GM21381 (cell line): ENCODE measurements at regions not wholly inside any gene's neighbourhood (a gene's known extent, or its start where the extent isn't known, plus 50 kb on each side); places are given as distances from the start of the nearest gene placed in this dataset.

Experiments
- ATAC-seq: cut with Tn5 transposase; IDR thresholded peaks from one replicate; pipeline ENCODE4 v1.9.1; 2021; ENCODE audit warnings: mild to moderate bottlenecking, moderate library complexity; ENCODE audit not compliant: unreplicated experiment

DNA sequence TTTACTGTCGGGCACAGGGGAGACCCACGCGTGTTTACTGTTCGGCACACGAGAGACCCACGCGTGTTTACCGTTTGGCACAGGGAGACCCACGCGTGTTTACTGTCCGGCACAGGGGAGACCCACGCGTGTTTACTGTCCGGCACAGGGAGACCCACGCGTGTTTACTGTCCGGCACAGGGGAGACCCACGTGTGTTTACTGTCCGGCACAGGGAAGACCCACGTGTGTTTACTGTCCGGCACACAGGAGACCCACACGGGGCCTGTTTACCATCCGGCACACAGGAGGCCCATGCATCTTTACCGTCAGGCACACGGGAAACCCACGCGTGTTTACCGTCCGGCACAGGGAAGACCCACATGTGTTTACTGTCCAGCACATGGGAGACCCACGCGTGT is 525.1 kb downstream of the BRD1 start:
- no peak for ATAC-seq

DNA sequence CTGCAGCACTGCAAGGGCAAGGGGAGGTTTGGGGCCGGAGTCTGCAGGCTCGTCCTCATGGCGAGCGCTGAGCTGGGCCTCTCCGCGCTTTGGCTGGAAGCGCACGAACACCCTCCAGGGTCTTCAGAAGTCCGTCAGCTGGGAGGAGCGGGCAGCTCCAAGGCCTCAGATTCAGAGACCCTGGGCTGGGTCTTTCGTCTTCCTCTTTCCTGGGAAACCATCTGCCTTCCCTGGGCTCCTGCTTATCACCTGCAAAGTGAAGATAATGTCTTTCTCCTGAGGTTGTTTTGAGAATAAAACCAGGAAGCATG is 525.6 kb downstream of the BRD1 start:
- no peak for ATAC-seq

DNA sequence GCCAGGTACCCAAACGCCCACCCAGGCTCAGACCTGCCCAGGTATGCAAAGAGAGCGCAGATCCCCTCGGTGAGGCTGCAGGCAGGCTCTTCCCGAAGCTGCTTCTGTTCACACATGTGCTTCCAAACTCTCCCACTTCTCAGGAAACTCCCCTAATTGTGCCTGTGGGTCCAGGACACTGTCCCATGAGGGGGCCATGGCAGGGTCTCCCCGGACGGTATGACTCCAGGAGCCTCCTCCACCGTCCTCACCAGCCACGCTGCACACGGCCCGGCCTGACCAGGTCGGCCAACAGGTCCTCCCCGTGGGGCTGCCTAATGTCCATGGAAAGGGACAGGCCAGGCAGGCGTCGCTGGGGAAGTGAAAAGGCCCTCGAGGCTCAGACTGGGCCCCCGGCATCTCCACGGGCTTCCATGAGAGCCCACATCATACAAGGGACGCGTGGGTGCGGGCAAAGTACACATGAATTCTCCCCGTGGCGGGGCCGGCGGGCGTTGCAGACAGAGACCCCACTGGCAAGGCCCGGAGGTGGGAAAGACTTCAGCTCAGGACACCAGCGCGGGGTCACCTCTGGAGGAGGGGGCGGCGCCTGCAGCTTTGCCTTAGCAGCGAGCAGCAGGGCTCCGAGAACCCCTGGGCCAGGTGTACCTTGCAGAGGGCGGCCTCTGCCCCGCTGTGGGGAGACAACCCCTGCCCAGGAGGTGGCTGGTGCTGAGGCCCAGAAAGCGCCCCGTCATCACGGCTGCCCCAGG is 526.1 kb downstream of the BRD1 start:
- ATAC-seq: no peak

DNA sequence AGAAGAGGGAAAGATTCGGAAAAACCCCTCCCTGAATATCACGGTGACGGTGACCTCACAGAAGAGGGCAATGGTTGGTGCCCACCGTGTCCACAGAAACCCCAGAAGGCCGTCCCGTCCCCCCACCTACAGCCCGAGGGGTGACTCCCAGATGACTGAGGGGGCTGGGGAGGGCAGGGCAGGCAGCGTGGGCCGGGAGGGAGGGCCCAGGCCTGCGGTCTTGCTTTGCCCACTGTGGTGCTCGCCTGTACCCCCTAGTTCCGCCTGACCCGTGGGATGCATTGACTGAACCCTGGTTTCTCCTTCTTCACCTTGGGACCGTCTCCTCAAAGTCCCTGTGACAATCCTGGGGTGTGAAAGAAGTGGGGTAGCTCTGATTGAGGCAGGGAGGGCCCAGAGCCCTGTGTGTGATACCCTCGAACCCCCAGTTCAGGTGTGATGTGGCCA is 526.7 kb downstream of the BRD1 start:
- no peak for ATAC-seq

DNA sequence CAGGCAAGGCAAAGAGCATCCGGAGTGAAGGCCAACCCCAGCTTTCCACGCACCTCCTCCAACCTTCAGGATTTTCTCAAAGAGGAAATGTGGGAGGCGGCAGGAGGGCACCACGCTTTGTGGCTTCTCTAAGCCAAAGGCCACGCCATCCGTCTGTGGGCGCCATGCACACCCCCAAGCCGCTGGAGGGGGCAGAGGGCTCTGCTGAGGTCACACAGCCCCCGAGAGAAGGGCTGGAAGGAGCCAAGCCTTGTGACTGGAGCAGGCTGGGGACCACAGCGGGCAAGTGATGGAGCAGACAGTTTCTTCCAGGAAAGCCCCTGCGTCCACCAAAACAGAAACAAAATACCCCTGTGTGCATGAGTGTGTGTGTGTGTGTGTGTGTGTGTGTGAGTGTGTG is 527.4 kb downstream of the BRD1 start:
- no peak for ATAC-seq

DNA sequence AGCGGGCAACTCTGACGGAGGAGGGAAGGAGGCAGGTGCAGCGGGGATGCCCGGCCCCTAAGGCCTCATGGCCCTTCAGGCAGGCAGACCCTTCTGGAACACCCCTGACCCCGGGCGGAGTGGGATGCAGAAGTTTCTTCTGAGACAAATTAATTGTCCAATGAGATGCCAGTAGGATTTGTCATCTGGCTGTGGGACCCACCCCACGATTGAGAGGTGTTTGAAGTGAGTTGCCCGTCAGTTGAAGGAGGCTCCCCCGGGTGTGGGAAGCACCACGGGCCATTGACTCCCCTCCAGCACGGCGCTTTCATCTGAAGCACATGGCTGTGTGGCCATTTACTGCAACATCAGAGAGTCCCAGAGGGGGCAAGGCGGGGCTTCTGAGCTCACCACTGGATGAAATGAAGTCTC is 527.8 kb downstream of the BRD1 start:
- ATAC-seq: no peak

DNA sequence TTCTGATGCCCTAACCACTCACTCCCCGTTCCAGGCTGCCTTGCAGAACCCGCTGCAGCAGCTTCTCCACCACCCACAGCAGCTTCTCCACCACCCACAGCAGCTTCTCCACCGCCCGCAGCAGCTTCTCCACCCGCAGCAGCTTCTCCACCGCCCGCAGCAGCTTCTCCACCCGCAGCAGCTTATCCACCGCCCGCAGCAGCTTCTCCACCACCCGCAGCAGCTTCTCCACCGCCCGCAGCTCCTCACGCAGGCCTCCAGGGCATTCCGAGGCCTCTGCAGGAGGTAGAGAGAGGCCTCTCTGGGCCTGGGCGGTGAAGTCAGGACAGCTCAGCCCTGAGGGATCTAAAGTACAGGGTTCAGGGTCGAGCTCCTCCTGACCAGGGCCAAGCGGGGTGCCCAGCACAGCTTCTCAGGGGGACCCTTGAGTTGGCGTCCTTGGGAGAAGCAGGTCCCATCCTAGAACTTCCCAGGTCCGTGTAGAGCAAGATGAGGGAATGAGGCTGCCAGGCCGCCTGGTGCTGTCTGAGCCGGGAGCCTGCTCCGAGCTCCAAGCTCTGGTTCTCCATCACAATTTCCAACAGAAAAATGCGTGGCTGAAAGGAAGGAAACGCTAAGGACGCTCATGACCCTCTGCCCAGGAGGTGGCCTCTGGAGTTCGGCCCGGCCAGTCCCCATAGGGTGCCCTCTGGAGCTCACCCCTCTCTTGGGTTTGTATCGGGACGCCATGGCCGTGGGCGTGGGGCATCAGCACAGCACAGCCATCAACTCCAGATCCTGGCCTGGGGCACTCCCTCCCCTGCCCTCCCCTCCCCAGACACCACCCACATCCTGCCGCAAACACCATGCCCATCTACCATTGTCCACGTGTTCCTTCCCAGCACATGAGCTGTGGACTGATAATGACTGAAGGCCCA is 528.6 kb downstream of the BRD1 start:
- ATAC-seq: no peak

DNA sequence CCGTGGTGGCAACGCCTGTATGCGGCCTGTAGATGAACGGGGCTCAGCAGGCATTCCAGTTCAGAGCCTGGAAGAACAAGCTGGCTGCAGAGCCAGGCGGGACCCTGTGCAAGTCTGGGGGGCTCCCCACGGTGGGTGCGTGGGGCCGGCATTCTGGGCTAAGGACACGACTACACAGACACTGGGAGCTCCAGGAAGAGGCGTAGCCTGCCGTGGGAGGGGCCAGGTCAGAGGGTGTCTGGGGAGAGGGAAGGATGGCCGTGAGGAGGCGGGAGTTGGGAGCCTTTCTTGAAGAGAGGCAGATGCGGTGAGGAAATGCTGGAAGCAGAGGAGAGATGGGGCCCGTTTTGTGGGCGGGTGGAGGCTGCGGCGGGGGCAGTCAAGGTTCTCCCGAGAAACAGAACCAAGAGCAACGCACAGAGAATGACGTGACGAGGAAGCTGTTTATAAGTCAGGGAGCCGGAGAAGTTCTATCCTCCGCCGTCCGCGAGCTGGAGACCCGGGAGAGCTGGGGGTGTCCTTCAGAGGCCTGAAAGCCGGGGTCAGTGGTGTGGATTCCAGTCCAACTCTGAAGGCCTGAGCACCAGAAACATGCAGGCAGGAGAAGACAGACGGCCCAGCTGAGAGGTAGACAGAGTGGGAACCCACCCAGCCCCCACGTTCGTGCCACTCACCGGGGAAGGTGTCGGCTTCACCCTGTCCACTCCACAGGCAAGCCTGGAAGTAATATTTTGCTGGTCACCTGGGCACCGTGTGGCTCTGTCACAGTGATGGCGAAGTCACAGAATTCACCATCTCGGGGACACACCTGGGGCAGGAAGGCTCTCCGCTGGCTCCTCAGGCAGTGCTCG is 529.6 kb downstream of the BRD1 start:
- no peak for ATAC-seq

DNA sequence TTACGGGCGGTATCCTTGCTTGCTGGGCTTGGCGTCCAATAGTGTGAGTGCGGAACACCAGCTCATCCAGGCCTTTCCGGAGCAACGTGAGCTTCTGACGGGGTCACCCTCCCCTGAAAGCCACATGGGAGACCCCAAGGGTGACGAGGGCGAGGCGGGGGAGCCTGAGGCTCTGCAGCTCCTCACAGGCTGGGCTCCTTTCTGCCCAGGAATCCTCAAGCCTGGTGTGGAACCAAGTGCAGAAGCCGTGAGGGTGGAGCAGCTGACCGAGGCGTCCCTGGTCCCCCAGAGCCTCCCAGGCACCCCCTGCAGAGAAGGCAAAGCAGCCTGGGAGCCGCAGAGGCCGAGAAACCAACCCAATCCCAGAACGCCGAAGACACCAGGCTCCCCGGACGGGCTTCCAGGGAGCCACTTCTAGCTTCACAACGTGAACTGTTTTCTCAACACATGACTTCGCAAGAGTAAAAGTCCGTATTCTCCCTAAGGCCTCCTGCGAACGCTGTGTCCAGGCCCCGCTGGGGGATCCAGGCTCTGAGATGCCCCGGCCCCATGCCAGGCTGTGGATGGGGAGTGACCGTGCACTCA is 530.3 kb downstream of the BRD1 start:
- ATAC-seq: no peak

DNA sequence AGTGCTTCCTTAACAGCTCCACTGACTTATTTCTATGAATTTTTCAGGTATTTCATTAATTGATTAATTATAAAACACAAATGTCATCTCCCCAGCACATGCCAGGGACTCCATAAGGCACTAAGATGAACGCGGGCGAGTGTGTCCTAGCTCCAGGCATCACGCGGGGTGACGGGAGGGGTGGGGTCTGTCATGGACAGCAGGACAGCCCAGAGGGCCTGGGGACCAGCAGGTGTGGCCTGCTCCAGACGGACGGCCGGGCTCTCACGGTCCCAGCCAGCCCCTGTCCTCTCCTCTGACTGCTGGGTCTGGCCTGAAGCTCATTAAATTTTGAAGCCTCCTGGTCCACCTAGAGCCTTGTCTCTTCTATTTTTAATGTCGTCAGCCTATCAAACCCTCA is 531.1 kb downstream of the BRD1 start:
- no peak for ATAC-seq

DNA sequence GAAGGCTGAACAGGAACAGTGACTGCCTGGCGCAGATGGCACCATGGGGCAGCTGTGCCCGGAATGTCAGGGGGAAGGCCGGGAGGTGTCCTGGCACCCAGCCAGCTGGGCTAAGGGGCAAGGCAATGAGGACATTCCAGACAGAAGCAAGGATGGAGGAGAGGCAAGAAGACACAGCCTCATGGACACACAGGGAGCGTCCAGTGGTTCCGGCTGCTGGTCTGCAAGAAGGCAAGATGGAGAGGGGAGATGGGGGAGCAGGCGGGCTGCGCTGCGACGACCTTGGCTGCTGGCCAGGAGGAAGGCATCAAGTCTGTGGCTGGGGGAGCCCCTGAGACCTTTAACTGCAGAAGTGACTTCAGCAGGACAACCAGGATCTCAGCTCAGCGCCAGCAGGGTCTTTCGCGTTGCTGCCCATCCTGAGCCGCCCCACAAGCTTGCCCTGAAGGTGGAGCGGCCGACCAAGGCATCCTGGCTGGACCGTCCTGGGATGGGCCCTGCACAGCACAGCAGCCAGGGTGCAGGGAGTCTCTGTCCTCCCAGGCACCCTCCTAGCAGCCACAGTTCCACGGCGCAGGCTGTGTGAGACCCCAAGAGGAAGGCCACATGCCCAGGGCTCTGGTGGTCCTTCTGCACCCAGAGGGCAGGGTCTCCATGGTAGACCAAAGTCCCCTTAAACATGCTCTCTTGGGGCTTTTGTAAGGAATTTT is 531.7 kb downstream of the BRD1 start:
- ATAC-seq: no peak

DNA sequence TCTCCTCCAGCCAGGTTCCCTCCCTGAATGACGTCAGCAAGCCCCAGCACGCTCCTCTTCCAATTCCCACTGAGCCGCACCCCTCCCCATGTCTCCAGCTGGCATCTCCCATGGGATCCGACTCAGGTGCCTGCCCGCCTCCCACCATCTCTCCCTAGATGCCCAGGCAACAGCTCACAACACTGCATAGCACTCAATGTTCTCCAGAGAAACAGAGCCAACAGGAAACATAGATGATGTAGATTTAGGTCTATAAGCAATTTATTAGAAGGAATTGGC is 532.3 kb downstream of the BRD1 start:
- ATAC-seq: no peak

DNA sequence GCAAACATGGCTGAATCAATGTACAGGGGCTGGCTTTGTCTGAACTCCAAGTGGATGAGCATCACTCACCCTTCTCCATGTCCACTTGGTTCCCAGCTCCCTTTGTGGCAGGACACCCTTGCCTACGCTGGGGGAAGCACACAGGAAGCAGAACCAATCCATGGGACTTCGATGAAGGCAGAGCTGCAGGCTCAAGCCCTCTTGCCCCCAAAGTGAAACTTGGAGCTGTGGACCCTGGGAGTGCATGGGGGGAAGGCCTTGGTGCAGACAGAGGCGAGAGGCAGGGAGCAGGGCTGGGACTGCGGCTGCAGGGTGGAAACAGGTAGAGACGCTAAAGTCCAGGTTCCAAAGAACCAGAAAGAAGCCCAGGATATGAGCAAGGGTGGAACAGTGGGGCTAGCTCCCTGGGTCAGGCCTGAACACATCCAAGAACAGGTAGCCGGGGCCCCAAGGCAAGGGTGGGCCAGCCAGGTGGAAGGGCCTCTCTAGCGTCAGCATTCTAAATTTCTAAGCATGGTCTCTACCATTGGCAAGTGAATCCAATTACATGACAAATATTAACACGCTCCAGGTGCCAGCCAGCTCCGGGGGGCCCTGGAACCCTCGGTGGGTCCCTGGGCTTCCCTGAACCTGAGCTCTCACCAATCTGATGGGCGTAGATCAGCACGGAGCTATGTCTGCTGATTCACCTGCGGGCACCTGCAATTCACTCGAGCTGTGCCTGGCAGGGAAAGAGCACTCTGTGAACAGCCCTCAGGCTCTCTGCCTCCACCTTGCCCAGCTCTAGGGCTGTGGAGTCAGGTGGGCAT is 532.8 kb downstream of the BRD1 start:
- ATAC-seq: no peak

DNA sequence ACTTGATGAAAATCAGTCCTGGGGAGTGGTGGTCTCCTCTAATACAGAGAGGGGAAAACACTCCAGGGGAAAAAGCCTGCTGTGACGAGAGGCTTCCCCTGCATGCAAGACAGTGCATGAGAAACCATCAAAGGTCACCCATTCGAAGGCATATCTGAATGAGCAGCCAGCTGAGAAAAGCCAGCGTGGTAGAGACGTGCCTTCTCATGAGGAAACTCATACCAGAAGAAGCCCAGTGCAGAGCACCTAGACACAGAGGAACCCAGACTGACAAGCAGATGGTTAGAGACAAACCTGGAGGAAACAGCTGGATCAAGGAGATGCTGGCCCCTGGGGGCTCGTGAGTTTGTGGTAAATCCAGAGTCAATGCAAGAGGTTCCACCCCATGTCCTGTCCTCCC is 534.8 kb downstream of the BRD1 start:
- no peak for ATAC-seq

DNA sequence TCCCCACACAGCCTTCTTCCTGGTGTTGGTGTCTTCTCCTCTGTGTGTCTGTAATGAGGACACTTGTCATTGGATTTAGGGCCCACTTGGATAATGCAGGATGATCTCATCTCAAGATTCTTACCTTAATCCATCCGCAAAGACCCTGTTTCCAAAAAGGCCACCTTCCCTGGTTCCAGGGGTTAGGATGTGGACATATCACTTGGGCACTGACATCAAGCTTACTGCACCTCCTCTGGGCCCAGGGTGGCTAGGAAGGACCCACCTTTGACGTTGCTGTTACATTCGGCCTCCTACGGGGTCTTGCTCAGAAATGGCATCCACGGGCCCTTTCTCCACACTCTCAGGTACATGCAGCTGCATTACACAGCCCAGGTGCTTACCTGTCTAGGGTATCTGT is 535.9 kb downstream of the BRD1 start:
- no peak for ATAC-seq

DNA sequence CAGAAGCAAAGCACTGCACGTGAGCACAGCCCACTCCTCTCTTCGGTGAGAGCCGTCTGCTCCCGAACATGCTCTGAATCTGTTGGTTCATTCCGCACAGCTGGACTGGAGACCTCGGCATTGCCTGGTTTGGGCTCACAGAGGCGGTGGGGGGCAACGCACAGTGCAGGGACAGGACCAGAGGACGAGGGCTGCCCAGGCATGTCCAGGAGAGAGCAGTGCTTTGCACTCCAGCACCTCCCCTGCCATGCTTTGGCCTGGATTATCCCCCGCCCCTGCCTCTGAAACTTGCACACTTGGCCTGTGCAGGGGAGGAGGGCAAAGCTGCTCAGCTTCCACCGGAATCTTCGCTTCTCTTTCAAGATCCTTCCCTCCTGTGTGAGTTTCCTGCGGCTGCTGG is 536.5 kb downstream of the BRD1 start:
- ATAC-seq: no peak

DNA sequence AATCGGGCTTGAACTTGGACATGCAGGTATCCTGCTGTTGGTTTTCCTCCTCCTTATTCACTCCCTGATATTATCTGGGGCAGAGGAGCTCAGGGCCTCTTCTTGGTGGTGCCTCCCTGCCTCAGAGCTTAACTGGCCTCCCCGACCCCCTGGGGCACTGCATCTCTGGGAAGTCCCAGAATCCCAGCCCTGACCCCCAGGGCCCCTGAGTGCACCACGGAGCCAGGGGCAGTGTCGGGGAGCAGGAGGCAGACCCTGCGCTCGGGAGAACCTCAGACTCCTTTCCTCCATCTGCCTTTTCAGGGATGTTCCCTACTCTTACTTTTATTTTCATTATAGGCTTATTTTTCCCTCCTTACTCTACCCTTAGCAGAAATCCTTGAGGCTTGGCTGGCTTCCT is 537.0 kb downstream of the BRD1 start:
- ATAC-seq: no peak

DNA sequence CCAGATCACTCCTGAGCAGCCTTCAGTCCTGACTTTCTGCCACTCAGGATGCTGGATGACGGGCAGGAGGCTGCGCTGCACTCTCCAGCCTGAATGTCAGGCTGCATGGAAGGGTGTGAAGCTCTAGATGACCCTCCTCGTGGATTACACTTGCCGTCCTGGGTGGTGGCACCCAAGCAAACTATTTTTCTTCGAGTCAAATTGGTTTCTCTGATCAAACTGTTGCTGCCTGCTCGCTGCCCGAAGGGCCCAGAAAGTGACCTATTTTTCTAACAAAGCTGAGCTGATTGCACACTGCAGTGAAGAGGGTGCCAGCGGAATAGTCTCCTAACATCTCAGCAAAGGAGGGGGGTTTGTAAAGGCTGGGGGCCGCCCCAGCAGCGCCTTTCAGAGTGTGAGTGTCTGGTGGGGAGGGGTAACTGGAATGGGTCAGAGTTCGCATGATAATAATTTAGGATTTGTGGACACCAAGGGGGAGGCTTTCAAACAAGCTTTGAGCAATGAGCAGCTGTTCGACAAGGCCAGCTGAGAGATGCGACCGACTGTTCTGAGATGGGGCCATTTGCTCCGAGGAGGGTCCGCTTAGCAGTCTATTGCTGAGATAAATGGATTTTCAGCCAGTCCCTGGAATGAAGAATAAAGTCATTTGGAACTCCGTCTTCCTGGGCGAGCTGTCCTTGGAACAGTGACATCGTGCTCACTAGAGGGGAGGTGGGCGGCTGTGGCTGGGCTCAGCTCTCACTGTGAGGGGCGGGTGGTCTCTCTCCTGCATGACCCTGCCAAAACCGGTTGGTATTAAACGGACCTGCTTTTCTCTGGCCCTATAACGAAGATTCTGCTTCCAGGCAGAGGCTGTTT is 537.6 kb downstream of the BRD1 start:
- no peak for ATAC-seq

DNA sequence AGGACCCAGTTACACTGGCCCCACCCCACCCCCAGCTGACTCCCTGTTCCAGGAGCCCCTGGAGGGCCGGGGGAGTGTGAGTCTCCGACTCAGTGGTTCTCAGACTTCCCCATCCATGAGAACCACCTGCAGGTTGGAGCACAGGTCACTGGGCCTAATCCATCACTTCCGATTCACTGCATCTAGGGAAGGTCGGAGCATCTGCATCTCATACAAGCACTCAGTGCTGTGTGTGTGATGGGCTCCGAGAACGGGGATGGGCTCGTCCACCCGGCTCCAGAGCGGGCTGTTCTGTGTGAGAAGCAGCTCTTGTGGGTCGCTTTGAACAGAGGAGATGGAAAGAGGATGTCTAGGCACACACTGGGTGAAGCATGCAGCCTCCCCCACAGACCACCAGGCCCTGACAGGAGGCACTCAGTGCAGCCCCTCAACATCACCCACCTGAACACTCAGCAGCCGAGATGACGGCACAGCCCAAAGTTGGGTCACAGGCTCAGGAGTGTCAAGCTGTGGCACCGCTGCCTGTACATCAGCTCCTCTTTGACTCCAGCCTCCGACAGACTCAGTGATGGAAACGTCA is 541.4 kb downstream of the BRD1 start:
- no peak for ATAC-seq
